HCT116 (cell line): ENCODE measurements at regions not wholly inside any gene's neighbourhood (a gene's known extent, or its start where the extent isn't known, plus 50 kb on each side); places are given as distances from the start of the nearest gene placed in this dataset.

Experiments
- ATF3 ChIP-seq: IDR thresholded peaks from 2 replicates; pipeline ENCODE4 v1.6.1; 2012
- CTCF ChIP-seq, 3 experiments: fragments of 200-600 bp in 1 of 3; sonication (generic) in 1 of 3; IDR thresholded peaks in 2 of 3; conservative IDR thresholded peaks in 1 of 3; 2 replicates each; pipeline ENCODE4 v1.5.1; 2012 to 2017; ENCODE audit warnings: low read depth in 2 of 3, low read length in 2 of 3, antibody characterized with exemption in 1 of 3, borderline replicate concordance in 1 of 3, control low read depth in 1 of 3, mild to moderate bottlenecking in 1 of 3, mixed read lengths in 1 of 3, mixed run types in 1 of 3, moderate library complexity in 1 of 3; ENCODE audit not compliant: insufficient read depth in 1 of 3
- ELF1 ChIP-seq: IDR thresholded peaks from 2 replicates; pipeline ENCODE4 v1.6.1; 2012; ENCODE audit warnings: low read depth, borderline replicate concordance
- EZH2 ChIP-seq: fragments of 200-600 bp; sonication (generic); IDR thresholded peaks from 2 replicates; pipeline ENCODE4 v1.6.1; 2017; ENCODE audit warnings: antibody characterized with exemption, mixed run types
- FOSL1 ChIP-seq: IDR thresholded peaks from 2 replicates; pipeline ENCODE4 v1.6.1; 2012; ENCODE audit warnings: low read depth
- JUND ChIP-seq: IDR thresholded peaks from 2 replicates; pipeline ENCODE4 v1.6.1; 2012
- POLR2A ChIP-seq: IDR thresholded peaks from 2 replicates; pipeline ENCODE4 v1.7.0; 2011; ENCODE audit warnings: borderline replicate concordance; ENCODE audit not compliant: insufficient read depth, insufficient read length; ENCODE audit errors: extremely low read depth
- POLR2AphosphoS5 ChIP-seq: IDR thresholded peaks from 2 replicates; pipeline ENCODE4 v1.6.1; 2011; ENCODE audit warnings: mild to moderate bottlenecking, low read depth, low read length, moderate library complexity
- REST ChIP-seq: IDR thresholded peaks from 2 replicates; pipeline ENCODE4 v1.6.1; 2012; ENCODE audit warnings: low read depth
- YY1 ChIP-seq: IDR thresholded peaks from 2 replicates; pipeline ENCODE4 v1.6.1; 2011; ENCODE audit warnings: low read length, low read depth, moderate library complexity, mild to moderate bottlenecking; ENCODE audit not compliant: insufficient replicate concordance; ENCODE audit errors: extremely low read depth
- ZFX ChIP-seq: fragments of 450-650 bp; IDR thresholded peaks from 2 replicates; pipeline ENCODE4 v1.6.1; 2017

GRCh38 chr15:96582473-96582872 is 252.0 kb downstream of the NR2F2 start:
- no peak for TF ChIP-seq ZFX
- TF ChIP-seq POLR2A: no peak
- no peak for TF ChIP-seq ATF3
- no peak for TF ChIP-seq CTCF (IDR thresholded peaks at IDR 0.05 in 2 of 3, conservative IDR thresholded peaks at IDR 0.05 in 1 of 3; ENCODE audit: borderline replicate concordance in 1 of 3, insufficient read depth in 1 of 3, low read depth in 2 of 3, low read length in 2 of 3)
- no peak for TF ChIP-seq ELF1
- no peak for TF ChIP-seq POLR2AphosphoS5
- no peak for TF ChIP-seq YY1
- TF ChIP-seq EZH2: no peak
- no peak for TF ChIP-seq FOSL1
- TF ChIP-seq JUND: no peak
- TF ChIP-seq REST: no peak
